RKO (cell line): ENCODE measurements at regions not wholly inside any gene's neighbourhood (a gene's known extent, or its start where the extent isn't known, plus 50 kb on each side); places are given as distances from the start of the nearest gene placed in this dataset.

Source experiments
- DNase-seq: peaks from one replicate; pipeline ENCODE4 v3.0.0-alpha.2; 2016; ENCODE audit warnings: low spot score

DNA sequence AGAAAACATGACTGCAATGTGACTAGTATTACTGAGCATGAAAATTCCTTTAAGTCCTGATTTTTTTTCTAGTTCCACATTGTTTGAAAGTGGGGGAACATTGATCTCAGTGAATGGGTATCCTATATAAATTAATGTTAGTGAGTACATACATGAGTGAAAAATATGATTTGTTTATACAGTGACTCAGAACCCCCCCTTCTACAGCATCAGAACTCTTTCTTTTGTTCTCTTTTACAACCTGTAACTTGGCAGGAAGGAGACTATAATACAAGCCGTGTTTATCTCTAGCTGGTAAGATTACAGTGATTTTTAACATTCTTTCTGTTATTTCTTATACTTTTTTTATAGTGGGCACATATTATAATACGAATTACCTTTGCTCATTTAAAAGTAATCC, 384.7 kb downstream of the PDCD6IP start:
- no peak for DNase-seq

DNA sequence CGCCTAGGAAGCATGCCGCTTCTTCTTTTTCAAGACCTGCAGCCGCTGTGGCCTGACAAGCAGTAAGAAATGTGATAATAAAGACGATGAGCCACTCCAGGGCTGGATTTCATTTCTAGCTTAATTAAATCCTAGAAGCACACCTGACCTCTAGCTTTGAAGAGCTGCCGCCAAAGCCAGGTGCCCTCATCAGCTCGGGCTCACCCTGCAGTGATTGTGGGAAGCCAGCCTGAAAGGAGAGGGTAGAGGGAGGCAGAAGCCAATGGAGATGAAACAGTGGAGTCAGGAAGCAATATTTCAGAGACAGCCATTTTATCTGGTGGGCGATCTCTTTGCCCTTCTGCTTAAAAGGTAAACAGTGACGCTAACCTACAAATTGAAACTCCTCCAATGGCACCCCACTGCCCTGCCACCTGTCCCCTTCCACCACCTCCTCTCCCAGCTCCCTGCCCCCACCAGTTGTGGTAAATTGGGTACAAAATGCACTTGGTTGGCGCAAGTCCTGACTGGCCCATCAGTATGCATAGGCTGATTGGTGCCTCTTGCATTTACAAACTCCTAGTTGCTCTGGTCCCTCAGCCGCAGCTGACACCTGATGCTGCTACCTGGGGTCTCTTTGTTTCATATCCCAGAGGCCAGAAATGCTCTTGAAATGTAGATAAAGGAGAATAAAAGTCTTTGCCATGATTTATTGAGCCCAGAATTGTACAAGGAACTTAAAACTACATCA, 385.3 kb downstream of the PDCD6IP start:
- no peak for DNase-seq

DNA sequence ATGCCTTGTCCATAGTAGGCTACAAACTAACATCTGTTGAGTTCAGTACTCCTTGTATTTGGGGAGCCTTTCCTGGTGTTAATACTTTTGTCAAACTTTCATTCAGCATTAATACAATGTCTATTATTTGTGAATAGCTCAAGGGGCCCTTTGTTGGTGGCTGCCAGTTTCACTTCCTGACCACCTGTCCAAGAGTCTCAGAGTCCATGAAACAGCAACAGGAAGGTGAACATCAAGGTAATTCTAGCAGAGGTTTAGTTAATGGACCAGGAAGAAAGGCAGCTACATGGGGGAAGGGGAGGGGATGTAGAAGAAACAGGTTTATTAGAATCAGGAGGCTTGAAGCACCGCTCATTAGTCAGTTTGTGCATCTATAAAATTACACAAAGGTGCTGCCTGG, 386.9 kb downstream of the PDCD6IP start:
- no peak for DNase-seq

DNA sequence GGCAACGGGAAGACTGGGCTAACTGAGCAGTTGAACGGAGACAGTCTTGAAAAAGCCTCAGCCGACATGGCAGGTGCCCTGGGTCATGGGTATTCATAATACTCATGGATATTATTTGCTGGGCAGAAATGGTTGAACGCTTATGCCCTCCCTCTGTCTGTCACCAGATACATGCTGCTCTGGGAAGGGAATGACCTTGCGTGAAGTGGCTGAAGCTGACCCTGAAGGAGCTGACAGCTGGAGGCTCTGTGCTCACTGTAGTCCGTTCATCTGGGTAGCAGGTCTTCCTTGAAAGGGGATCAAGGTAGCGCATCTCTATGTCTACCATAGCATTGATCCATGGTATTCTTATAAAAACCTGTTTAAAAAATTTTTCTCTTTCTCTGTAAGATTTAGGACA, 390.7 kb downstream of the PDCD6IP start:
- no peak for DNase-seq

DNA sequence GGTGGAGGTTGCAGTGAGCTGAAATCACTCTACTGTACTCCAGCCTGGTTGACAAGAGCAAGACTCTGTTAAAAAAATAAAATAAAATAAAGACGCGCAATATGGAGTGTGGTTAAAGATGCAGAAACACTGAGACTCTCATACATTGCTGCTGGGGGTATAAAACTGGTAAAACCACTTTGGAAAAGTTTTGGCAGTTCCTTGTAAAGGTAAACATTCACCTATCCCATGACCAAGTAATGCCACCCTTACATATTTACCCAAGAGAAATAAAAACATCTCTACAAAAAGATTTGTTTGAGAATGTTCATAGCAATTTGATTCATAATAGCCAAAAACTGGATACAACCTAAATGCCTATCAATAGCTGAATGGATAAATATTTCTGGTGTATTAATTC, 398.5 kb downstream of the PDCD6IP start:
- DNase-seq, result no peak

DNA sequence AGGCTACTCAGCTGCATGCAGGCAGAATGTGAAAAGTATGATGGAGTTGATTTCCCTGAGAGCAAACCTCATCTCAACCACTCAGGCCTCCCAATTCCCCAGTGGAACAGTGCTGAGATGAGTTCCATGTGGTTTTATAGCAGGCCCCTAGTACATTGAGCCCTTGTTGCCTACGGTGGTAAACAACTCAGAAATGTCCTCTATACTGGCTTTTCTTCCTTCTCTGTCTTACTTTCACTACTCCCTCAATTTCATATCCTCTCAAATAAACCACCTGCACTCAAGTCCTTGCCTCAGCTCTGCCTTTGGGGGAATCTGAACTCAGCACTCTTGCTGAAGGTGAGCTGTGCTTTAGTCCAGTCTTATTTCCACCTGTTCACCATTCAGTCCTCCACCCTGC, 399.9 kb downstream of the PDCD6IP start:
- no peak for DNase-seq

DNA sequence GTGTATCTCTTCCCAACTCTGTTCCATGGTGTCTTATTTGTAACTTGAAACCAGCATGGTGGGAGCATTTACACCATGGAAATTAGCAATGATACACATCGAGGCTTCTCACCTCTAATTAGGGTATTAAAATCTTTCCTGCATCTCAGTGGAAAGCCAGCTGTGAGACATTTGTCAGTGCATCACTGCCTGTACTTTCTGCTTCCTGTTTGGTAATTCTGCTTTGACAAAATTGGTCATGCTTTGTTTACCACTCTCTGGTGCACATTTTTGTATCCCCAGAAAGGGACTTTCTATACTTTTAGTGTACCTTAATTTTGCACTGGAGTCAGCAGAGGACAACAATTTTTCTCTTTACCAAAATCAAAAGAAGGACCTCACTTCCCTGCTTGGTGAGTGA, 402.1 kb downstream of the PDCD6IP start:
- no peak for DNase-seq

DNA sequence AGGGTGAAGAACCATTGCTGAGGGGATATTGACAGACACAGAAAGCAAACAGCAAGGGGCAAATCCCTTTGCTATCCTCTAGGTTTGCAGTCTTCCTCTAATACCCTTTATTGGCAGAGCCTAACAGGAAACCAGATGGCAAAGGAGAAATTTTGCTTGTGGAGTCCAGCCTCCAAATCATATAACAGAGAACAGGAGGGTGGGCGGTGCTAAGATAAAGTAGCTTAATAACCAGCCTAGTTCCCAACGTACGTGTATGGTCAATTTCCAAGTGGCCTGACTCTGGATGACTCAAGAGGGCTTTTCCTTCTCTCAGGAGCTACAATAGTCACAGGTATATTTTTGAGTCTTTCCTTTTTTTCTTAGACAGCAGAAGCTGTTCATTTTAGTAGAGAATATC, 404.5 kb downstream of the PDCD6IP start:
- DNase-seq, result no peak

DNA sequence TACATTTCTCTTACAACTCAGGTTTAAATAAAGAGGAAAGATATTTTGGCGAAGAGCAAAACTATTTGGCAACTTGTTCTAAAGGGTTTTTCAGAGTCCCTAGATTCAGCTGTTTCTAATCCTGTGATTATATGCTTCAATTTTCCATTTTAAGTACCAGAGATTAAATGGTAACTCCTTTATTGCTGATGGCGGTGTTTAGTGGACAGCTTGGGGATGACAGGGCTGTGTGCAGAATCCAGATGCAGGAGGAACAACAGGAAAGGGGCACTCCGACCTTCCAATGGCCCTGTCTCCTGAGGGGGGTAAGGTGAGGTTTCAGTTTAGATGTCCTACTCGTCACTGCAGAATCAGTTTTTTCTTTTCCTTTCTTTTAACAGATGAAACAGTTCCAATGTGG, 405.0 kb downstream of the PDCD6IP start:
- DNase-seq, result no peak

DNA sequence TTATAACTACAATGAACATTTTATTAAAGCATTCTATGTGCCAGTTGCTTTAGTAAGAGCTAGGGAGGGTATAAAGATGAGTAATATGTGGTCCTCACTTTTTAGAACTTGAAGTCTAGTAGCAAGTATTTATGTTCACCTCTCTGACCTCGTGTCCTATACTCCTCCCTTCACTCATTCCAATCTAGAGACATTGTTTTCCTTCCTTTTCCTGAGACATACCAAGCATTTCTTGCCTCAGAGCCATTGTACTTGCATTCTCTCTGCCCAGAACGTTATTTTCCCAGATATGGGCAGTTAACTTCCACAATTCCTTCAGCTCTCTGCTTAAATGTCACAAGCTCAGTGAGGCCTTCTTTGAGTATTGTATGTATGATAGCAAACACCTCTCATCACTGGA, 408.6 kb downstream of the PDCD6IP start:
- no peak for DNase-seq

DNA sequence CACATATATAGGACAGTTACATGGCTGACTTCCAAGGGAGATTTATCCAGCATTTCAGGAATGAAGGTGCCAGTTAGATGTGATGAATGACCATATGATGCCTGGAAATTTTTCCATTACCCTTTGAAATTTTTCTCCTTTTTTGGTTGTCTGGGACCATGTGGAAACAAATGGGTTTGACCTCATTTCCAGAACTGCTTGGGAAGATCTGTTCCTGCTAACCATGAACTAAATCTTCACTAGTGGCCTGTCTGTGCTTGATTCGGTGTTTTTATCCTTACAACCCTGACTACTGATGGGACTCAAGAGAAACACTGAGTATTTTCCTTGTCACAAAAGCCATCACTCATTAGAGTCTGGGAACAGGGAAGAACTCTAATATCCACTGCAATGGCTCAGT, 409.4 kb downstream of the PDCD6IP start:
- DNase-seq, result no peak

DNA sequence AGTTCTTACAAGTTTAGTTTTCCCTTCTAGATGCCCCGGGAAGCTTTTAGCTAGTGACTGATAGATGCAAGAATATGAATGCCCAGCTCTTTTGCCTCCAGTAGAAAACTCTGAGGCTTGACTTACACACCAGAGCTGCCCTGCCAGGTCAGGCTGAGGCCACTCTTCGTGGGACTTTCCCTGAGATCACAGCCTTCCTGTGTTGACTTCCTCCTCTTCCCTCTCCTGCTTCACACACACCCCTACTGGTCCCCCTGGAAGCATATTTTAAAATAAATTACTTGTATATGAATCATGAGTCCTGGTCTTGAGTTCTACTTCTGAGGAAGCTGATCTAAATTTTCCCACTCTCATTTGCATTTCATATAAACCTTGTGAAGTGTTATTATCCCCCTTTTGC, 413.7 kb downstream of the PDCD6IP start:
- no peak for DNase-seq

DNA sequence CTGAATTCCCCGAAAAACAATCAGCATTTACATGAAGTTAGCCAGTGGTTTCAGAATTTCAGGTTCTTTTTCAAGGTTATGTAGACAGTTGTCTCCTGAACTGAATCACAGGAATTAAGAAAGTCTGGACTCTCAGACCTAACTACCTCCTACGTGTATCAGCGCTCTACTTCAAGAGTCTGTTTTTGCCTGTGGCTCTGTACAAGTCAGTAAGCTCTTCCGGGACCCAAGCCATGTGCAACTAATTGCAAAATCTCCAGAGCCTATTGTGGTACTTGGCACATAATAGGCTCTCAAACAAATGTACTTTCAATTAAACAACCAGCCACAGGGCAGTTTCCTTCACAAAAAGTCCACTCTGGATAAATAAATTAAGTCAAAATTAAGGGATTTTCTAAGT, 414.2 kb downstream of the PDCD6IP start:
- DNase-seq, result no peak

DNA sequence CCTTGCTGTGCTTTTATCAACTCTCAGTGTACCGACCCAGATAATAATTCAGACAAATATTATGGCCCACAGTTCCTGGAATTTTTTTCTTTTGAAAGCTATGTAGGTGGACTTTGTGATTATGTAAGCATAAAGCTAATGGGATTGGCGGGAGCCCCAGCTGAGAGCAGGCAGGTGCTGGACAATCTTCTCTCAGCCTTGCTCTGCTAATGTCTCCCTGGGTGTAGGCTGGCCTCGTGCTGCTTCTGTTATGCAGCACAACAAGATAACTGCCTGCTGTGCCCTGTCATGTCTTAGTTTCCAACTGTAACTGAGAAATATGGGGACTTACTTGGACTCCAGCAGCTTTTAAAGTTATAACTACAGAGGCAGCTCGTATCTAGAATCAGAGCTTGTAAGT, 415.0 kb downstream of the PDCD6IP start:
- DNase-seq, result no peak

DNA sequence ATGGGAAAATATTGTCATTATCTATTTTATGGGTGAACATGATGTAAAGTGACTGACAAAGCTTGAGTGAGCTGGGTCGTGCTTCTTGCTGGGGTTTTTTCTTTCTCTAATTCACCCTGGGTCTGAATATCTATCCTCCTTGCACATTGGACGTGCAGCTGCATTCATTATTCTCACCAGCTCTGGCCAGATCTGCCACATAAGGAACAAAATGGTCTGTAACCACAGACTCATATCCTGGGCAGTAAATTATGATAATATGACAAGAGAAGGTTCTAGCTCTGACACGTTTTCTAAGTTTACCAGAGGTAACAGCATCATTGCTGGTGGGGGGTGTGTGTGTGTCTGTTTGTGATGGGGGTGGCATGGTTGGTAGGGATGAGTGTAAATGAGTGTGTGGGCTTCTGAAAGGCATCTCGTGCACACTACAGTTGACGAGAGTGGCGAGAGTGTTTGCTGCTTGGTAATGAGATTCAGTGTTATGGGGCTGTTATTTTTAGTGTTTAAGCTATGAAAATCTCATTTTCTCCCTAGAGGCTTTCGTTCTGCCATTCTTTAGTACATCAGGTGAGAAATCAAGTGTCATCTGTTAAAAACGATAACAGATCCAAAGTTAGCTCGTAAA, 418.4 kb downstream of the PDCD6IP start:
- no peak for DNase-seq

DNA sequence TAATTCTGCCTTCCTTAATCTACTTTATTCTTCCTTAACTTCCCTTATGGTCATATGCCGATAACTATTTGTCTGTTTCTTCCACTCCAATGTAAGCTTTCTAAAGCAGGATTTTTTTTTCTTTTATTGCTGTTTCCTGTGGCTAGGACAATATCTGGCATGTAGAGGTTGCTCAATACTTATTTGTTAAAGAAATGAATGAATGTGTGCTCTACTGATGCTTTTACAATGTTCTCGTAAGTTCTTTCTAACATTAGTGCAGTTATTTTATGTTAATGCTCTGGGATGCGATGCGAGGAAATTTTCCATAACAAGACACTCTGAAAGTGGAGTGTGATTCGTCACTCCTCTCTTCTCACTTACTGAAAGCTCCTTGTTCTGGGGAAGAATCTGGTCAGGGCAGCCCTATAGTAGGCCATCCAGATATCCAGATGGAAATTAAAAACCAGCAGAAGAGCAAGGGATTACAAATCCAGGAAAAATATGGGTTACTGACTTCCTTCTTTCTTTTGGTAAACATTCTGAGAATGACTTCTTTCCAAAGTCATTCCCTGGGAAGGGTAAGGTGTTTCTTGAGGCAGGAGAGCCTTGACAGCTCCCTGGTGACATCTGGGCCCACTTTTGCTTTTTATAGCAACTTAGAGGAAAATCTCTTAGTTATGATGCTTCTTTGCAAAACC, 420.4 kb downstream of the PDCD6IP start:
- no peak for DNase-seq

DNA sequence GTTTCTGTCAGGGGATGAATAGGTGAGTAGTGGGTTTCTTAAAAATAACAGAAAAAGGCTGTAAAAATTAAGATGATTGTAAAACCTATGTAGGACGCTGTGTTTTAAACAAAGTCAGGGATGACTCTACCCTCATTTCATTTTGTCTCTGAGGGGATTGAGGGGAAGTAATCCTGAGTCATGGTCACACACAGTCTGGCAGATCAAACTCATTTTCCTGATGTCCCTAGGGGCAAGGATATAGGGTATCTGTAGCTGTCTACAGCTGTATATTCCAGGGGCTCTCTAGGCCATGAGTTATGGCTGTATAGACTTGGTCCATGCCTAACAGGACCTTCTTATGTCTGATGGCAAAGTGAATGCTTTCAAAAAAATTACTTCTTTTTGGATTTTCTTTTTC, 421.1 kb downstream of the PDCD6IP start:
- DNase-seq, result no peak

DNA sequence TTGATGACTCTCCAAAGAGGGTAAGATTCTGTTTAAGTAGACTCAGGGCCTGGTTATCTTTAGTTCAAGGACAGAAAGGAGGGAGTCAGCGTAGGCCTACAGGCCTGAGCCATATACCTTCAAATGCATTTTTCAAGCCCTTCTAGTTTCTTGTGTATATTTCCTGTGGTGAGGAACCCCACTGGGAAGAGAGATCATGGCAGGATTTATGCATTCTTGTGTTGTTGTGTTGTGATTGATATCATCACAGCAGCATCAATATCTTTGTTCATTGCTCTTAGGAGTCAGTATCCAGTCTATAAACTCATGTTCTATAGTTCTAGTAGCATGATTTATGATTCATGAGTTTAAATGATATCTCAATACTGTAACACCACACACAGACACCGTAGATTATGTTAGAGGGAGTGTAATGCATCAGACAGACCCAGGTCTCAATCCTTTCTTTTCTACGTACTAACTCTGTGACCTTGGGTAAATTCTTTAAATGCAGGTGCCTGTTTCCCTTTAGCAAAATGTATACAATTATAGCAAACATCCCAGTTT, 427.5 kb downstream of the PDCD6IP start:
- DNase-seq, result no peak

DNA sequence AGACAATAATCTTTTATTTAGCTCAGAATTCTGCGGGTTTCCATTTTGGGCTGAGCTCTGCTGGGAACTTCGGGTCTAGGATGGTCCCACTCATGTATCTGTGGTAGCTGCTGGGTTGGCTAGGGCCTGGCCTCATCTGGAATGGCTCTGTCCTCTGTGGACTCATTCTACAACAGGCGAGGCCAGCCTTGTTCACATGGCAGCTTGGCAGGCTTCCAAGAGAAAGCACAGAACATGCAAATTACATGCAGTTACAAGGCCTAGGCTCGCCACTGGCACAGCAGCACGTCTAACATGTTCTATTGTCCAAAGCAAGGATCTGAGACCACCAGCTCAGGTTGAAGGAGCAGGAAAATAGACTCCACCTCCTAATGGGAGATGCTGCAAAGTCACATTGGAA, 431.4 kb downstream of the PDCD6IP start:
- DNase-seq, result no peak

DNA sequence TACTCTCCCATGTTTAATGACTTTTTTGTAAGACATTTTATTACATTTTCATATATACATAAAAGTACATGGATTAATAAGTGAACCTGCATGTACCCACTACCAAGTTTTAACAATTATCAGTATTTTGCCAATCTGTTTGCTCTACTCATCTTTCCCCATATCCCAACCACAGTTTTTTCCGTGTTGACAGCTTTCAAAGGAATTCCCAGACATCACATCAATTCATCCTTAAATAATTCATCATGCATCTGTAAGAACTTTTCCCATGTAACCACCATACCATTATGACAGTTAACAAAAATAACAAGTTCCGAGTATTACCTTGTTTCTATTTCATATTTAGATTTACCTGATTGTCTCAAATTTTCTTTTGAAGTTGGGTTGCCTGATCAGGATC, 436.7 kb downstream of the PDCD6IP start:
- DNase-seq, result no peak

DNA sequence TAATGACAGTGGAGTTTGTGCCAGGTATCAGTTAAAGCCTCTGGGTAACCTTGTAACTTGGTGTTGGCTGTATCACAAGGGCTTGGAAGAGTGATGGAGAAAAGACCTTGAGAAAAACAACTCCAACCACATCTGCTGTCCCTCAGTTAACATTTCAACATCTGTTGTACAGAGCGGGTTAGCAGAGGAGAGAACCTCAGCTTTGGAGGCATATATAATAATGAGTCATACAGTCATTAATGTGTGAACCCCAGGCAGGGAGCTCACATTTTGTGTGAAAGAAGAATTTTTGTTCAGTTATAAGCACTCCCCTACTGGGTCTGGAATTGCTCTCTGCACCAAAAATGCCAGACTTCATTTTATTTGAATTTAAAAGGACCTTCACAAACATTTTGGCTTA, 439.5 kb downstream of the PDCD6IP start:
- DNase-seq, result no peak

DNA sequence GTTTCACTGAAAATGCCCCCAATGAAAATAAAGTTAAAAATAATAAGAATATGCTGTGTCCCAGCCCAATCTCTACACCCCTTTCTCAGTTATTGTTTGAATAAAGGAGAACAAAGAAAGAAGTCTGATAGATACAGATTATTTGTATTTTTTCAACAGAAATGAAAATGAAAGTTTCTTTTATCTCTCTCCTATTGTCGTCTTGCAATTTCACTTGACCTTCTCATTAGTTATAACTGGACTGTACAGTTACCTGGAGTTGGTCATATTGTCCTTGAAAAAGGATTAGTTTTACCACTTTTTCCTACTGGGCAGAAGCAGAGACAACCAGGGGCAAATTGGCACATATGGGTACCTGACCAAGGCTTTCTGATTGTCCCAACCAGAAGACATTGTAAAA, 440.0 kb downstream of the PDCD6IP start:
- DNase-seq, result no peak

DNA sequence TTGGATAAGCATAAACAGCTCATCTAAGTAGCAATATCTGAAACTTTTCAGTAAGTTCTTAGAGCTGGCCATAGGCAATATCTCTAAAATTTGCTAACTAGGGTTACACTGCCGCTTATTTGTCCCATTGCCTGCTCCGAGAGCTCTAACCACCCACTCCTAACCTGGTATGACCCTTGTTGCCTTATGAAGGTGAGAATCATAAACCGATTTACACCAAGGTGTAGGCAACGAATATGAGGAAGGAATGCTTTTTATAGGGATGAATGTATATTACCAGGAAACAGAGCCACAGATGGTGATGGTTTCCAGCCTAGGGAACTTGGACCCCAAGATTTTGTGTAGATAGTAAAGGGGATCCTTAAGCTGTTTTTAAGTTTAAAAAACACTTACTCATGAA, 440.9 kb downstream of the PDCD6IP start:
- DNase-seq, result no peak
